GM18511 (cell line): ENCODE measurements at regions not wholly inside any gene's neighbourhood (a gene's known extent, or its start where the extent isn't known, plus 50 kb on each side); places are given as distances from the start of the nearest gene placed in this dataset.
A peak's percentile ranks its signal among the peaks of the same experiment; 100 is the strongest.

Experiments used
- ATAC-seq: cut with Tn5 transposase; IDR thresholded peaks from one replicate; pipeline ENCODE4 v1.9.1; 2021; ENCODE audit warnings: mild to moderate bottlenecking, moderate library complexity; ENCODE audit not compliant: unreplicated experiment

GRCh38 chr13:99122171-99122570 lies 78.5 kb upstream of the UBAC2 start:
- ATAC-seq: no peak

GRCh38 chr13:99123101-99124045 lies 77.3 kb upstream of the UBAC2 start:
- ATAC-seq: no peak

- no peak for ATAC-seq
Measured at GRCh38 chr13:99124046-99124400, 76.6 kb upstream of the UBAC2 start.

GRCh38 chr13:99124794-99125316 lies 75.8 kb upstream of the UBAC2 start:
- peak; percentile 85 for ATAC-seq

GRCh38 chr13:99125326-99125915 lies 75.2 kb upstream of the UBAC2 start:
- no peak for ATAC-seq

- no peak for ATAC-seq
Measured at GRCh38 chr13:99126821-99127220, 73.8 kb upstream of the UBAC2 start.

GRCh38 chr13:99129050-99129449 lies 71.6 kb upstream of the UBAC2 start:
- no peak for ATAC-seq

- no peak for ATAC-seq
Measured at GRCh38 chr13:99129951-99130350, 70.7 kb upstream of the UBAC2 start.

- no peak for ATAC-seq
Measured at GRCh38 chr13:99131410-99131809, 69.2 kb upstream of the UBAC2 start.

GRCh38 chr13:99132295-99132835 lies 68.3 kb upstream of the UBAC2 start:
- no peak for ATAC-seq

- ATAC-seq: no peak
Measured at GRCh38 chr13:99133230-99133629, 67.4 kb upstream of the UBAC2 start.

- ATAC-seq: no peak
Measured at GRCh38 chr13:99133848-99134247, 66.8 kb upstream of the UBAC2 start.

- ATAC-seq: no peak
Measured at GRCh38 chr13:99135591-99135990, 65.1 kb upstream of the UBAC2 start.

GRCh38 chr13:99136427-99136954 lies 64.2 kb upstream of the UBAC2 start:
- ATAC-seq: no peak

- no peak for ATAC-seq
Measured at GRCh38 chr13:99140831-99141230, 59.8 kb upstream of the UBAC2 start.

GRCh38 chr13:99143904-99144303 lies 56.8 kb upstream of the UBAC2 start:
- no peak for ATAC-seq

GRCh38 chr13:99144306-99144705 lies 56.3 kb upstream of the UBAC2 start:
- ATAC-seq: no peak

GRCh38 chr13:99145461-99145860 lies 55.2 kb upstream of the UBAC2 start:
- no peak for ATAC-seq

GRCh38 chr13:99150575-99151361 lies 49.9 kb upstream of the UBAC2 start:
- no peak for ATAC-seq
